GM21529 (cell line): ENCODE measurements at regions not wholly inside any gene's neighbourhood (a gene's known extent, or its start where the extent isn't known, plus 50 kb on each side); places are given as distances from the start of the nearest gene placed in this dataset.

ENCODE experiments used
- ATAC-seq: cut with Tn5 transposase; IDR thresholded peaks from one replicate; pipeline ENCODE4 v1.9.1; 2021; ENCODE audit not compliant: unreplicated experiment

DNA sequence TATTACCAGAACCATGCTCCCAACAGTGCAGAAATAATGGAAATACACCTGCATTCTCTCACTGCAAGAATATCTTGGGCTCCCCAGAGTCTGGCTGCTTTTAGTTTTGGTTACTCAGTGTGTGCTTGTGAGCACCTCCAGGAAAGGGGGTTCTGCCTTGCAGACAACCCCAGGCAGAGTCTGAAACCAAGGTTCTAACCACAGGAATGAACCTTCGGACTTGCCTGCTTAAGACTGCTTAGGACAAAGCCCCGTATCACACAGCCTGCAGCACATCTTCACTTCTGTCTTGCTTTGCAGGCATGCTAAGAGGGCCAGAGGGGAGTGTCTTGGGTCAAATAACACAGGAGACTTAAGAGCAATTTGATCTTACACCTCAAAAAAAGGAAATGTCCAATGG lies 94.8 kb upstream of the SPATA31C2 start:
- ATAC-seq: no peak

GRCh38 chr9:88230612-88231011 lies 92.3 kb upstream of the SPATA31C2 start:
- ATAC-seq: no peak

DNA sequence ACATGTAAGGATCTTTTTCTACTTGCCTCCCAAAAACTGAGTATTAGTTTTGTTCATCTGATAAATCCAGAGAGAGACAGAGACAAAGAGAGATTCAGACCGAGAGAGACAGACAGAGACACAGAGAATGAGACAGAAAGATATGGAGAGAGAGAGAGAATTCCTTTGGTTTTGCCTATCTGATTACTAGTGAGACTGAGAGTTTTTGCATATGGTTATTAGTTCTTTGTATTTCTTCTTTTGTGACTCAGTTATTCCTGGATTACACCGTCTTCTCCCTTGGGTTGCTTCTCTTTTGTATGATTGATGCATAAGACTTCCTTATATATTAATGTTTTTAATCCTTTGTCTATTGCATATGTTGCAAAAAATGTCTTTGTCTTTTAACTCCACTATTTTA lies 91.2 kb upstream of the SPATA31C2 start:
- ATAC-seq: no peak

DNA sequence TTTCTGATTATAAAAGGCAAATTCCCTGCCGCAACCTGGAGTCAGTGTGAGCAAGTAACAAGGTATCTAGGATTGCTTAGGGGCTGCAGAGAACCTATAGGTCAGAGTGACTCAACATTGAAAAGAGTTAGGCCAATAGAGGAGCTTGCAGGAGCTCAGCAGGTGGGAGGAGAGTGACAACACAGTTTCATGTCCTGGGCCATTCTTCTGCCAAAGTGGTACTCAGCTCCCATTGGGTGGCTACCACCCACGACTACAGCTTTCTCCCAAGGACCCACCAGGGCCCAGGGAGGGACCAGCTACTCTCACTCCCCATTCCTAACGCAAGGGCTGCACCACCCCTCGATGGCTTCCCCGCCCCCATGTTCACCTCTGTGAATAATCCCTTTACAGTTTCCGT lies 86.7 kb upstream of the SPATA31C2 start:
- ATAC-seq: no peak

DNA sequence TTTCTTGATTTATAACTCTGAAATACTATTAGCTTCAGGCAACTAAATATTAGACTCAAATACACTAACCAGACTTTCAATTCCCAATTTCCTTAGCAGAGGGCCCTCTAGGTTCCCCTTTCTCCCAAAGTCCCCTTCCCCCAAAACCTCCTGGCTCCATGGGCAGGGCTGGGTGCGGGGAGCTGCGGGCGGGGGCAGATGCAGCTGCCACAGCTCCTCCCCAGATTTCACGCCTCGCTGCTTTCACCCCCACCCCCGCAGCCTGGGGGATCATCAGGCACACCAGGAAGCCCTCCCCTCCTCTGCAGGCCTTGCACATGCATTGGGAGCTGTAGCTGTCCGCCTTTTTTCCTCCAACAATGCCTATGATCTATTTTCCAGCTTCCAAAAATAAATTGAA lies 82.8 kb upstream of the SPATA31C2 start:
- ATAC-seq: no peak

DNA sequence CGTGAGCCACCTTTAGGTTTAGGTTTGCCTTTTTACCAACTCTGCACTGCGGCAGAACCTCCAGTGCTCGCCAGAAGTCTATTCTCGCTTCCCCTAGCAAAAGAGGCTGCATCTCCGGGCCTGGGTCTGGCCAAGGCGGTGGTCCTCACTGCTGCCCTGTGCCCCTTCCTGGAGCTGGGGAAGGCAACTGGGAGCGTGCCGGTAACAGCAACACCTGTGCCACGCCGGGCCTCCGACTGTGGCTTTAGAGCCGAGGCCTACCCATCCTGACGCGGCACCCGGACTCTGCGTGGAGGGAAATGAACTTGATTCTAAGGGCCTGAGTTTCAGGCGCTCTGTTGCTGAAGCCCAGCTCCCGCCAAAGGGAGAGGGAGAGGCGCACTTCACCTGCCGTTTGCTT lies 82.4 kb upstream of the SPATA31C2 start:
- ATAC-seq: no peak

- ATAC-seq: no peak
These were observed 81.3 kb upstream of the SPATA31C2 start for GRCh38 chr9:88219601-88220000.

DNA sequence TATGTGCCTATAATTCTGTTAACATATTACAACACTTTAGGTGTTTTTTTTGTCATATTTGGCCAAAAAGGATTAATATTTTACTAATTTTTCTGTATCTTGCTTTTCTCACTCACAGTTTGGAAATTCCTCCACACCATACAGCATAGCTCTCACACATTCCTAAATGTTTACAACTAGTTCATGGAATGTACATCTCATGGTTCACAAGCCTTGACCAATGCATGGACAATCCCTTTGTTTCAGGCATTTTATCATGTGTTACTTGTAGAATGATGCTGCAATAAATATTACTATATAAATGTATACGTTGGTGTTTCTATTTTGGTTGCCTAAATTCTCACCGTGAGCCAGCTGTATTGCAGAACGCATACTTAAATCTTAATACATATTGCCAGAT lies 80.5 kb upstream of the SPATA31C2 start:
- ATAC-seq: no peak

DNA sequence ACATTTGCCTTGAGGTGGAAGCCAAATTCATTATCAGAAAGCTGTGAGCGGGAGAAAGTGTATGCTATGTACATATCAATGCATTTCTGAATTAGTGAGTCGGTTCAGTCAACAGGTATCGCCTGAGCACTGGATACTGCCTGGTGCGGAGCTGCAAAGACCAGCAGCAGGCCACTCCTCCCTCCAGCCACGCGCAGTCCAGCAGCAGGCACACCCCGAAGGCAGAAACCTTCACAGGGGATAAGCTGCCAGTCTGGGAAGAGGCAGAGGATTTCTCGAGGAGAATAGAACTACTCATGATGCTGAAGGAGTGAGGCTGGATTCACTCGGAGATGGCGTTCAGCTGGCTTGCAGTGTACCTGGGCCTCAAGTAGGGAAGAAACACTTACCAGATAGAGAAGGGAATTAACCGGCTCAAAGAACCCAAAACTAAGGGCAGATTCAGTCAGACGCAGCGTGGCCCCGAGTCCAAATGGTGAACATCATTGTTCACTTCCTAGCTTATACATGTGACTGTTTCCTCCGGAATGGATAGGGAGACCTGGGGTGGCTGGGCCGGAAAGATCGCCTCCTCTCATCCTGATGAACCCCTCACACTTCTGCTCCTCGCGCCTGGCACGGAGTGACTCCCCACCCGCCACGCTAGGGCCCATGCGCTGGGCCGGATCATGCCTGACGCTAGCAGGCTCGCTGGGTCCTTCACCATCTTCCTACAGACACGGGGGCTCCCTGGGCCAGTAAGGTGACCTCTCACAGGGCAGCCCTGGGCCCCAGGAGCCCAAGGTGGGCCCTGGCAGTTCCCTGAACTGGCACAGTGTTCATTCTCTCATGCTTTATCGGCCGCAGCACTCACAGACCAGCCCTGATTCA lies 78.1 kb upstream of the SPATA31C2 start:
- ATAC-seq: no peak

GRCh38 chr9:88215196-88216125 lies 77.2 kb upstream of the SPATA31C2 start:
- no peak for ATAC-seq

- ATAC-seq: no peak
These were observed 64.0 kb upstream of the SPATA31C2 start for GRCh38 chr9:88202321-88202720.

DNA sequence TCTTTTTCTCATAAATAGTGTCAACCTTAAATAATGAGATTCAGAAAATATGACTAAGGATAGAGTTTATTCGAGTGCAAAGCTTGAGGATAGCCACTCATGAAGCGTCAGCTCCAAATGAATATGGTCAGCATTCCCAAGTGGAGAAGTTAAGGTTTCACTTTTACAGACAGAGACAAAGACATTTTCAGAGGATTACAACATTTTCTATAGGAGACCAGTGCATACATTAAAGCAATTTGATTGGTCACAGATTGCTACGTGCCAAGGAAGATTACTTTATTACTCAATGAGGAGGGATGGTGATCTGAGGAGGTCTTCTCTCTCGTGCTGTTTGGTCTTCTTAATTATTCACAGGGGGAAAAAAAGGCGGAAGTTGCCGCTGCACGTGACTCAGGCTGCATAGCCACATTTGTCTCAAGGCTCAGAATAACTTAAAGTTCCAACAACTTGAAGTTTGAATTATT lies 60.1 kb upstream of the SPATA31C2 start:
- no peak for ATAC-seq

- ATAC-seq: no peak
These were observed 59.6 kb upstream of the SPATA31C2 start for GRCh38 chr9:88197781-88198340.

DNA sequence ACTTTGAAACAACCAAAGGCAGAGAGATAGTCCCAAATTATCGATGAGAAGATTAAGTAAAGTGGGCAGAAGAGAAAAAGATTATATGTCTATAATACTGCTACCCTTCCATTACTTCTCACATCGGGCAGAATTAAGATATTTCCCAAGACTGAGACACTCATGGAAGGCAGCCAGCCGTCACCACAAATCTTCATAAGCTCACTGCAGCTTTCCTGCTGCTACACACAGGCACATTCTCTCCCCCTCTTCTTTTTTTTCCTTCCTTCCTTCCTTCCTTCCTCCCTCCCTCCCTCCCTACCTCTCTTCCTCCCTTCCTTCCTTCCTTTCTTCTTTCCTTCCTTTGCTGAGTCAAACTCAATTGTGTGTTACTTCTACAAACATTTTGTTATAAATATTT lies 58.7 kb upstream of the SPATA31C2 start:
- ATAC-seq: no peak

GRCh38 chr9:88196142-88196790 lies 58.0 kb upstream of the SPATA31C2 start:
- ATAC-seq: no peak

GRCh38 chr9:88193766-88194165 lies 55.5 kb upstream of the SPATA31C2 start:
- no peak for ATAC-seq

DNA sequence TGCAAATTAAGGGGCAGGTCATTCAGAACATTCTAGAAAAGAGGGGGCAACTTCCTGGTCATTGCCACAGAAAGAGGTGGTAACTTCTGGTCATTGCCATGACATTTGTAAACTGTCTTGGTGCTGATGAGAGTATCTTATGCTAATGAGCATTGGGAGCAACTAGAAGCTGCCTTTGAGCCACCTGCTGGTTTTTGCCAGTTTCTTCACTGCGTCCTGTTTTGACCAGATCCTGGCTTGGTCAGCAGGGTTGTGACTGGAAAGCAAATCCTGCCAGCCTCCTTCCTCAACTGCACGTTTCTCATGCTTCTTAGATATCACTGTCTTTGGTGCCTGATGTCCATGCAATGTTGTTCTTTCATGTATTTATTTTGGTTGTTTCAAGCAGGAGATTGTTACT lies 53.2 kb upstream of the SPATA31C2 start:
- no peak for ATAC-seq

GRCh38 chr9:88189371-88189770 lies 51.1 kb upstream of the SPATA31C2 start:
- no peak for ATAC-seq
